Embryonic facial prominence (tissue), 1 donor: ENCODE measurements at regions not wholly inside any gene's neighbourhood (a gene's known extent, or its start where the extent isn't known, plus 50 kb on each side); places are given as distances from the start of the nearest gene placed in this dataset.
"Not testable (repeated sequence)": the region's sequence is repeated elsewhere in the genome, so short reads cannot be mapped to it uniquely, and the experiment has no call there.

Source experiments
- DNase-seq: peaks from one replicate; pipeline ENCODE4 v3.0.0-alpha.2; 2016; ENCODE audit errors: extremely low spot score

DNA sequence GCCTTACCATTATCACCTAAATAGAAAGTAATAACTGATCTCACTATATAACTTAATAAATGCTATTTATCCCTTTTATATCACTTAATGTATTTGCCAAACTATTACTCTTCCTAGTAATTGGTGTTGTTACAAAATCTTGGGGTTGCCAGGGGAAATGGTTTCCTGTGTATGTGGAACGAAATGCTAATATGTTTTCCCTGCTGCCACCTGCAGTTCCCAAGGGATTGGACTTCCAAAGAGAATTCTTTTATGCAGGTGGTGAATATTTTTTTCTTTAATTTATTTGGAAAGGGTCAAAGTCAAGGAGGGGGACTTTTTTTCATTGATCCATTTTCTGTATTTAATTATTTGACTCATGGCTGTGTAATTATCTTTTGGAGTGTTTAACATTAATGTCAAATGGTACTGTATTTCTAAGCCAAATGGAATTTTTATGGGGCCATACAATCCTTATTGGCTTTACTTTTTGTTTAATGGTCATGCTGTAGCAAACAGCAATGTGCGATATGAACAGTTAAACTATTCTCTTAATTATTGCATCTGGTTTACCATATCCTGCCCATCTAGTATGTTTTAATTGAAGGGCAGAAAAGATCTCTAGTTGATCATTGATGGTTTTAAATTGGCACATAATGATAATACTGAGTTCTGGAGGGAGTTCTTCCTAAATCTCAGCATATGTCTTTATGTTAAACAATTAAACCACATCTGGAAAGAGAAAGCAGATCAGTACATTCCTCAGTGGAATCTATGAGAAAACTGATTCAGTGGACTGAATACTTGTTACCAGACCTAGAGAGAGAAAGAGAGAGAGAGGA lies 486.3 kb downstream of the TTLL7 start:
- DNase-seq, result no peak

DNA sequence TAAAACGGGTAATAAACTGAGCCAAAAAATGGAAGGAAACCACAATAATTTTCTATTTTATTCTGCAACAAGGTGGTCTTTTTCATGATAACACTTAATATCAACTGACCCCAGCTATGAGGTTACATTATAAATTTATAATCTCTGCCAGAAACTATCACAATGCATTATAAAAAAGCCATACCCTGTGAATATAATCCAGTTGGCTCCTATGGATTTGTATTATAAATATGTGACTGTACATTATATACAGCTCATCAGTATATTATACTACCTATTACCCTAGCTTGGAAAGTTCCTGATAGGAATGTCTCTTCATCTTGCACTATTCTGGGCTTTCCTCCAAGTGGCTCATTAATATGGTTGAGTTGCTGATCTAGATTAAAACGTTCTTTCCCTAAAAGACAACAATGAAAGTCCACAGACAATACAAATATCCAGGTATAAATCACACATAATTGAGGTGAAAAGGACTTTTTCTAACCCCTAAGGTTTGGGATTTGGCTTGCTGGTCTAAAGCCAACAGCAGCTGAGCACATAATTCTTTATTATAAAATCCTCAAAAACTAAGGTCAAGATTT lies 487.7 kb downstream of the TTLL7 start:
- no peak for DNase-seq

GRCh38 chr1:83509301-83509781 lies 489.6 kb downstream of the TTLL7 start:
- no peak for DNase-seq

DNA sequence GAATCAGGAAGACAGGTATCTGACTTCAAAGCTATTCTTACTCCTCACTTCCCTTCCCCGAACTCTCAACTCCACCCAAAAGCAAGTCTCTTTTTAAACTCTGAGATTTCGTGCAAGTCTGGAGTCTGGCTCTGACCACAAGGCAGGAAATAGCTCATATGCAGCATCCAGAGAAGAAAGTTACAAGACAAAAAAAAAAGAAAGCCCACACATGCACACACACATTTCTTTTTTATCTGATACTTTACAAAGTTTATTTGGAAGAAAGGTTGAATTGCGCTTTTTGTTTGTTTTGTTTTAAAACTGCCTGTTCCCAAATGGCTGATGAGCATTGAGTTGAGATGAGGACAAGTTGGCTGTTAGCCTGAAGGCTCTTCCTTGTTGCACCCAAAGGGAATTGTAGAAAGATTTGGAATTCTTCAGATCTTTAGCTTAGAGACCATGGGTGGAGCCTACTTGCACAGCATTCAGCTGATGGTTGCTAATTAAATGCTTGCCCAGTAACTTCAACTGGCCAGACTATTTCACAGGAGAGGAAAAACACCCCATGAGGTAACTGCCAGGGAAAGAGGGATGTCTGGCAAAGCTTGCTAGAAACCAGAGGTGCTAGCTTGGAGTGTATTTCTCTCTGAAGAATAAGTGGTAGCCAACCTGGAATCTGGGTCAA lies 490.3 kb downstream of the TTLL7 start:
- no peak for DNase-seq

GRCh38 chr1:83505148-83505547 lies 493.8 kb downstream of the TTLL7 start:
- DNase-seq, result no peak

DNA sequence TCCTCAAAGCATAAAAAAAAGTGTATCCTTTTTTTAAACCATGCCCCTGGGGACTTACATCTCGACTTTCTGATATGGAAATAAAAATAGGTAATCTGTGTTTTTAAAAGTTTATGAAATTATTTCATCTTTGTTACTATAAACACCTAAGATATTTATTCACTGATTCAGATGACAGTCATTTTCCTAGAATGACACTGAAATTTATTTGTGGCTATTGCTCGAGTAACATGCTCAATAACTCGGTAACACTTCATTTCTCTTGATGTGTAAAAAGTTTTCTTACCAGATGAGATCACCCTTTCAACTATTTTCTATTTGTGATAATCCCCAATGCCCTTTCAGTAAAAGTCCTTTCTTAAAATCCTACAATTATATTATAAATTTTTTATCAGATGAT lies 495.8 kb downstream of the TTLL7 start:
- no peak for DNase-seq

DNA sequence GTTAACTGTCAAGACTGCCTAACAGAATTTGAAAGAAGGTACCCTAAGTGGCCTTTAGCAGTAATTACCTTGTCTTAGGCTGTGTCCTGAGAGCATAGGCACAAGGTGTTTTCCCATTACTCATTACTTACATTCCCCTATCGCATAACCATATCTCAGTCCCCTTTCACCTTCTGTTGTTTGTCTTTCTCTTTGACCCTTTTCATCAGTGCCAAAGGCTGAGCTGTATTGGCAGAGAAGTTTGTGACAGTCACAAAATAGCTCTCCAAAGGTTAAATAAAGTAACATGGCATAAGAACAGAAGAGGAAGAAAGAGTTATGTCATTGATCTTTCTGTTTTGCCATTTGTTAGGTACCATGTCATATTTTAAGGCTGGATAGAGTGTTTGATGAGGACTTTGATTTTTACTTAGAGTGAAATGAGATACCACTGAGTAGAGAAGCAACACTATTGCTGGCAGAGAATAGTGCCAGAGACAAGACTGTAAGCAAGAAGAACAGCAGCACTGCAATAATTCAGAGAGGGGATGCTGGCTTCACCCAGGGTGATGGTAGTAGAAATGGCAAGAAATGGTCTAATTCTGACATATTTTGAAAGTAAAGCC lies 497.8 kb downstream of the TTLL7 start:
- DNase-seq, result no peak

DNA sequence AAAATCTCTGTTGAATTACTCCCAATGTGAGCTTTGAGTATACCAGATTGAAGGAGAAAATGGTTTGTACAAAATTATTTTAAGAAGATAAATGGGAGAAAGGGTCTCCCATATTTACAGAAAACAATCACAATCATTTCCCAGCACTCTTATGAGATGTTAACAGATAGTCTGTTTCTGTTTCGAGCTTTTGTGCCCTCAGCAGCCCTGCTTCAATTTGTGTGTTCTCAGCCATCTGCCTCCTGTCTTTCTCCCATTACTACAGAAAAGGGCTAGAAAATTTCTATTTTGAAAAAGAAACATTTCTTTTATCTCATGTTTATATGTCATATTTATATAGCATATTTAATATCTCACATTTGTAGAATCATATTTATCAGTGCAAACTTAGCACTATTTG lies 498.4 kb downstream of the TTLL7 start:
- no peak for DNase-seq

DNA sequence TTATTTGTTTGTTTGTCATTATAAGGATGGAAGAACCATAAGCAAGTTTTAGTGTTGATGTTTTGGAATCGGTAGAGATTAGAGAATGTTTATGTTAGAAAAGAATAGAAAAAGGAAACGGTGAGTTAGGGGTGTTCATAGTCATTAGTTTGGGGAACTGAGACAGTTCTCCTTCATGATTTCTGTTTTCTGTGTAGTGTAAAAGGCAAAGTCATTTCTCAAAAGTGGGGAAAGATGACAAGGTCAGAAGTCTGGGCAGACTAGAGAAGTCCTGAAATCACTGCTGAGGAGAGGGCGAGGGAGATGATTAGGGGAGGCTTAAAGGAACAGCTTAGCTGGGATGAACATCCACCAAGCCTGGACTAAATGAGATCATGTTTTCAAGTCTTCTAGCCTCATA lies 498.9 kb downstream of the TTLL7 start:
- DNase-seq, result no peak

DNA sequence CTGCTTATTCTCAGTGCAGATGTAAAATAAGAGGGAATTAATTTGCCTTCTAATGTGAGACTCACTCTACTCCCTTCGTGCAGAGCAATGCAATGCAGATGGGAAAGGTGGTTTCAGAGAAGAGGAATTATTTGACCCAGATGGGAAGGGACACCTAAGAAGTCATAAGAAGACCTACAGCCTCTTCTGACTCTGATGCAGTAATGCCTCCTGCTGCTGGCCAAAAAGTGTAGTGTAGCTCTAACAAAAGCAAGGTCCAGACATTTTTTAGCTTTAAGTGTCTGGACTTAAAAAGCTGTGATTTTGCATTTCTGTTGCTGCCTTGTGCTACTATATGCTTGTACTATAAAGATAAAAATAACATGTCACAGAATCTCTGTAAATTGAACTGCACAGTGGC lies 501.4 kb downstream of the TTLL7 start:
- no peak for DNase-seq

DNA sequence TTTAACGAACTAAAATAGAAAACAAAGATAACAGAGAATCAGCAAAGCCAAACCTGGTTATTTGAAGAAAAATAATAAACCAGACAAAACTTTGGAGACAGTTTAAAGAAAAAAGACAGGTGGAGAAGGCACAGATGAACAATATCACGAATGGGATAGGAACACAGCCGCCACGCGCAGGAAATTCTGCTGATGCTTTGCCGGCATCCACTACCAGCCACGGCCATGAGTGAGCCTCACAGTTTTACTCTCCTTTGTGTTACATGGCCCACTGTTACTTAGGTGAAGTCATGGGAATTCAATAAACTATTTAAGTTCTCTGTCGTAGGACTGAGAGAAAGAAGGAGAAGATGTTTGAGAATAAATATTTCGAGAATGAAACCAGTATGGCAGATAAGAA lies 503.4 kb downstream of the TTLL7 start:
- no peak for DNase-seq

- no peak for DNase-seq
These were observed 505.3 kb downstream of the TTLL7 start for GRCh38 chr1:83493633-83494032.

DNA sequence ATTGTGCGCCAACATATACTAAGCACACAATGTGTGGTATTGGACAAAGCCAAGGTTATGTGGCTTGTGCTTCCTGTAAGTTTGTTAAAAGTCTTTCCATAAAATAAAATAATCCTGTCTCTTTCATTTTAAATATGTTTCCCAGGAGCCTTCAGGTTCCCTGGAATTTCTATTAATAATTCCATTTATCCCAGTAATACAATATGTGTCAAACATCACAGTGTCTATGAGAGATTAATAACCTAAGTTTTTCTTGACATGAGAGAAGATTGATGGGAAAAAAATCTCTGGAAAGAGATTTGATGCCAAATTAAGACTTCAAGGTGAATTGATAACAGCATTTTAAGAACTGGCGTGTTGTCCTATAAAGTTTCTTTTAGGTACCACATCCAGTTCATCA lies 507.0 kb downstream of the TTLL7 start:
- DNase-seq, result no peak

GRCh38 chr1:83490988-83491387 lies 507.9 kb downstream of the TTLL7 start:
- no peak for DNase-seq

- DNase-seq, result not testable (repeated sequence)
These were observed 510.8 kb downstream of the TTLL7 start for GRCh38 chr1:83488105-83488504.

GRCh38 chr1:83487460-83487859 lies 511.5 kb downstream of the TTLL7 start:
- DNase-seq, result not testable (repeated sequence)

DNA sequence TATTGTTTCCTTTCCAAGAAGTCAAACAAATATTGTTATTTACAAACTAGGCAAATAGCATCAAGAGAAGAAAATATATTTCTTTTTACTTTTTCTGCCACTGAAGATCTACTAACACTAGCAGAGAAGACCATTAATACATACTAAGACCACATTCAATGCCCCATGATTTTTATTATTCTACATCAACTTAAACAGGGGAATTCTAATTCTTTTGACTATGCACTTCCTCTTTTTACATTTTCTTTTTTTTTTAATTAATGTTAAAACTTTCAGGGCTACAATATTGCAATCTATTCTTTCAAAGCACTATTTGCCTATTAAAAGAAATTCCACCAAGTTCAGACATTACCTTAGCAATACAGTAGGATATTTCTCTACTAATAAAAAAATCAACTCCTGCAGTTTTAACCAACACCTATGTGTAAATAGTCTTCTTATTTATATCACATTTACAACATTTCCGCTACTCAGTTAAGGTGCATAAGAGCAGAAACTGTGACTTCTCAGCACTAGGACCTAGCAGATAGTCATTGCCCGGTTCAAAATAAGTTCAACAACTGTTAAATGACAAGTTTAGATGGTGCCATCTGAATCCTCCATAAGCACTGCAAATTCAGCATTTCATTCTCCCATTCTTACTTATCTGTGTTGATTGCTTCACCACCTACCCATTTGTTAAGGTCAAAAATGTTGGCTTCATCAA lies 513.5 kb downstream of the TTLL7 start:
- DNase-seq, result not testable (repeated sequence)

DNA sequence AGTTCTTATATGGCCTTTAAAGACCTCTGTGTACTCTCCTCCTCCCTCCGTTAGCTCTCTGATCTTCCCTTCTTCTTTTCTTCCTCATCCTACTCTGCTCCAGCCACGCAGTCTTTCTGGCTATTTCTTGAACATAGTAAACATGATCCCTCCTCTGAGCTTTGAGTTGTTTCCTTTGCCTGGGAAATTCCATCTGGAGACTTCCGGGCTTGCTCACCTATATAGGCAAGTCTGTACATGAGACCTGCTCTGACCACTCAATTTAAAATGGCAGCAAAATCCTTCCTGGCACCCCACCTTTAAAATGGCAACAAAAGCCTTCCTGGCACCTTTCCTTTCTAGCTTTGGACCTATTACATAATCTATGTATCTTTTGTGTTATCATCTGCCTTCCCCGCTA lies 517.6 kb downstream of the TTLL7 start:
- DNase-seq, result not testable (repeated sequence)

DNA sequence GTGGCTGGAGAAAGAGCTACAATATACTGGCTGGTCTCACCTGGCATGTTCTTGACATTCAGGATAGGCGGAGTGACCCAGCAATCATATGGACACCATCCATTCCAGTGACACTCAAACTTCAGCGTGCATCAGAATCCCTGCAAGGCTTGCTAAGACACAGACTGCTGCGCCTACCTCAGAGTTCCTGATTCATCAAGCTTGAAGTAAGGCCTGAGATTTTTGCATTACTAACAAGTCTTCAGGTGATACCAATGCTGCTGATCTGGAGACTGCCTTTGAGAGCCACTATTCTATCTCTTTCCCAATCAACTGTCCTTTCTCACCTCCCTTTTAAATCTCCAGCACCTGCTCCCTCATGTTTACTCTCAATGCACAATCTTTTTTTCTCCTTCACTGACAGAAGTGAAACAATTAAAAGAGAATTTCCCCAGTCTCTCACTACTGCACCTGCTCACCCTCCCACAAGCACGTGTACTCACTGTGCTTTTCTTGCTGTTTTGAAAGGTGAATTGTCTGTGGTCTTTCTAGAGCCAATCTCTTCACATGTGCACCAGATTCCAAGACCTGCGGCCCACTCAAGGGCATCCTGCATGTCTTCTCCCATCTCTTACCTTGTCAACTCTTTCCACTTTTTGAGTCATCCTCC lies 519.2 kb downstream of the TTLL7 start:
- DNase-seq, result not testable (repeated sequence)

- not testable (repeated sequence) for DNase-seq
These were observed 520.8 kb downstream of the TTLL7 start for GRCh38 chr1:83478127-83478526.

DNA sequence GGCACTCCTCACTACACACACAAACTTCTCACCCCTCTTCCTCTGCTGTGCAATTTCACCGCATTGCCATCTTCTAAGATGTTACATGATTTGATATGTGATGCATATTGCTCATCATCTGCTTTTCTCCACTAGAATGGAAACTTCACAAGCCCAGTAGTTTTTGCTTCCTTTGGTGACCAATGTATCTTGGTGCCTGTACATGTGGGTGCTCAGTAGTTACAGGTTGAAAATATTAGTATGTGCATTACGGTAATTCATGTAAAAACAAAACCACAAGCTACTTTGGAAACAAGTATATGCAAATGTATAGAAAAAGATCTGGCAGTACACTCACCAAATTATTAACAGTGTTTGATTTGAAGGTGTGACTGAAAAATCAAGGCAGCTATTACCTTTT lies 522.4 kb downstream of the TTLL7 start:
- DNase-seq, result not testable (repeated sequence)
